Uterus (tissue), 2 donors: ENCODE measurements at regions not wholly inside any gene's neighbourhood (a gene's known extent, or its start where the extent isn't known, plus 50 kb on each side); places are given as distances from the start of the nearest gene placed in this dataset.

Experiments
- CTCF ChIP-seq, 4 experiments: fragments of 200-600 bp in 2 of 4; fragments of 450-650 bp in 2 of 4; sonication (generic) in 2 of 4; IDR thresholded peaks; one replicate each; pipeline ENCODE4 v1.5.1; 2016 to 2019; ENCODE audit warnings: antibody characterized with exemption in 4 of 4, mild to moderate bottlenecking in 2 of 4, moderate library complexity in 1 of 4
- POLR2A ChIP-seq, 2 donors: fragments of 450-650 bp; IDR thresholded peaks; one replicate each; pipeline ENCODE4 v1.6.1; 2016; ENCODE audit warnings: antibody characterized with exemption in 2 of 2, mild to moderate bottlenecking in 1 of 2, moderate library complexity in 1 of 2

DNA sequence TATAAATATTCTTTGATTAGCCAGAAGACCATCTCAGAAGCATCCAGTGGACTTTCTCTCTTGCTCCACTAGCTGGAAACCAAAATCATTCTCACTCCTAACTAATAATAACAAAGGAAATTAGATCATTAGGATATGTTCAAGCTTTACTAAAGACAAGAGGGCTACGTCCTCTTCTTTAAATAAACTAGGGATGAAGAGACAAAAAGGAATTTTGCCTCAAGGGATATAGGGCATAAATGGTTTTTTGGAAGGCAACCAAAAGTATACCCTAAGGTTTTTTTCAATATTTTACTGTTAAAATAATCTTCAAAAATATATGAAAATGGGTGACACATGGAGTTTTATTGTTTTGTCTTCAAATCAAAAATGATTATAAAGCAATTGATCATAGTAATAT lies 745.8 kb downstream of the MRPL39 start:
- no peak for TF ChIP-seq CTCF (IDR thresholded peaks at IDR 0.05)
- no peak for TF ChIP-seq POLR2A (IDR thresholded peaks at IDR 0.05)
